WI38 (cell line): ENCODE measurements at regions not wholly inside any gene's neighbourhood (a gene's known extent, or its start where the extent isn't known, plus 50 kb on each side); places are given as distances from the start of the nearest gene placed in this dataset.
"Not testable (repeated sequence)": the region's sequence is repeated elsewhere in the genome, so short reads cannot be mapped to it uniquely, and the experiment has no call there.

Experiments used
- H3K4me3 ChIP-seq: 2 replicates; pipeline ENCODE4 v1.5.1; 2011; ENCODE audit warnings: low read depth, mild to moderate bottlenecking, control low read depth, low read length
- TF ChIP-seq, protein P1 (sequence below): IDR thresholded peaks from 2 replicates; pipeline ENCODE4 v1.5.1; 2012; ENCODE audit warnings: low read depth, mild to moderate bottlenecking, control low read depth, low read length

DNA sequence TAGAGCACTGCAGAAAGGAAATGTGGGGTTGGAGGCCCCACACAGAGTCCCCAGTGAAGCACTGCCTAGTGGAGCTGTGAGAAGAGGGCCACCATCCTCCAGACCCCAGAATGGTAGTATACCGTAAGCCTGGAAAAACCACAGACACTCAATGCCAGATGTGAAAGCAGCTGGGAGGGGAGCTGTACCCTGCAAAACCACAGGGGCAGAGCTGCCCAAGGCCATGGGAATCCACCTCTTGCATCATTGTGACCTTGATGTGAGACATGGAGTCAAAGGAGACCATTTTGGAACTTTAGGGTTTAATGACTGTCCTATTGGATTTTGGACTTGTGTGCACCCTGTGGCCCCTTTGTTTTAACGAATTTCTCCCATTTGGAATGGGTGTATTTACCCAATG is 75.3 kb upstream of the SERPINE2 start:
- H3K4me3 ChIP-seq: no peak overlapping the region
- TF ChIP-seq, protein P1, sequence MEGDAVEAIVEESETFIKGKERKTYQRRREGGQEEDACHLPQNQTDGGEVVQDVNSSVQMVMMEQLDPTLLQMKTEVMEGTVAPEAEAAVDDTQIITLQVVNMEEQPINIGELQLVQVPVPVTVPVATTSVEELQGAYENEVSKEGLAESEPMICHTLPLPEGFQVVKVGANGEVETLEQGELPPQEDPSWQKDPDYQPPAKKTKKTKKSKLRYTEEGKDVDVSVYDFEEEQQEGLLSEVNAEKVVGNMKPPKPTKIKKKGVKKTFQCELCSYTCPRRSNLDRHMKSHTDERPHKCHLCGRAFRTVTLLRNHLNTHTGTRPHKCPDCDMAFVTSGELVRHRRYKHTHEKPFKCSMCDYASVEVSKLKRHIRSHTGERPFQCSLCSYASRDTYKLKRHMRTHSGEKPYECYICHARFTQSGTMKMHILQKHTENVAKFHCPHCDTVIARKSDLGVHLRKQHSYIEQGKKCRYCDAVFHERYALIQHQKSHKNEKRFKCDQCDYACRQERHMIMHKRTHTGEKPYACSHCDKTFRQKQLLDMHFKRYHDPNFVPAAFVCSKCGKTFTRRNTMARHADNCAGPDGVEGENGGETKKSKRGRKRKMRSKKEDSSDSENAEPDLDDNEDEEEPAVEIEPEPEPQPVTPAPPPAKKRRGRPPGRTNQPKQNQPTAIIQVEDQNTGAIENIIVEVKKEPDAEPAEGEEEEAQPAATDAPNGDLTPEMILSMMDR: no peak

DNA sequence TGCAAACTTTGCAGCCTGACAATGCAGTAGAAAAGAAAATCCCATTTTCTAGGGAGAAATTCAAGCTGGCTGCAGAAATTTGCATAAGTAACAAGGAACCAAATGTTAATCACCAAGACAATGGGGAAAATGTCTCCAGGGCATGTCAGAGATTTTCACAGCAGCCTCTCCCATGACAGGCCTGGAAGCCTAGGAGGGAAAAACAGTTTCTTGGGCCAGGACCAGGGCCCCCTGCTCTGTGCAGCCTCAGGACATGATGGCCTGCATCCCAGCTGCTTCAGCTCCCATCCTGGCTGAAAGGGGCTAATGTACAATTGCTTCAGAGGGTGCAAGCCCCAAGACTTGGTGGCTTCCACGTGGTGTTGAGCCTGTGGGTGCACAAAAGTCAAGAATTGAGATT is 74.8 kb upstream of the SERPINE2 start:
- H3K4me3 ChIP-seq: not testable (repeated sequence)

DNA sequence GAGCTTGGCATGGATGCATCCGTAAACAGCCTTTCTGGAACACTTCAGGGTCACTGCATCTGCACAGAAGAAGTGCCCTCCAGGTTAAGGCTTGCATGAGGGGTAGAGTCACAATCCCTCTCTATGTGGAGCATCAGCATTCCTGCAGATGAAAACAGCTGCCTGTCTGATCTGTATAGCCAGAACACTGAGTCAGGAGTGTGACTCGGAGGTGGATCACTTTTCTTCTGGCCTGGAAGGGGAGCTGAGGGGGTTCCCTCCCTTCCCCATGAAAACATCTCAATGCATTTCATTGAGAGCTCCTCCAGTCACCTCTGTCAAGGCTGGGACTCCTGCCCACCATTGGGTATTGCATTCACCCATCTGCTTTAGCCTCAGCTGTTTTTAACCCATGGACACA is 72.5 kb upstream of the SERPINE2 start:
- H3K4me3 ChIP-seq: no peak overlapping the region
- TF ChIP-seq, protein P1: no peak

DNA sequence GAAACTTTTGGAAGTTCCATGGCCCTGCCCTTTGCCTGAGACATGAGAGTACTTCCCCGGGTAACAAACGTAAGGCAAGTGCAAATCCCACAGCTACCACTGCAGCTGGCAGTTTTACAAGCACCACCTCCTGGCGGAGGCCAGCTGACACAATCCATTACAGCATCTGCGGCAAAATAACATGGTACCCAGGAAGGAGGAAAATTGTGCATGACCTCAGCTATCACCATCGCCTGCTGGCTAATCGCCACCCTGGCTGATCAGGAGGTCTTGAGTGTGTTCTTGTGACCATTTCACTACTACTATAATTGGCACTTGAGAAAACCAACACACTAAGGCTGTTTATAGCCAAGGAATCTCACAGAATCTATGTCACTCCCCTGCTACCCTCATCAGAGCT is 71.7 kb upstream of the SERPINE2 start:
- TF ChIP-seq, protein P1: no peak
- no peak overlapping the region for H3K4me3 ChIP-seq

DNA sequence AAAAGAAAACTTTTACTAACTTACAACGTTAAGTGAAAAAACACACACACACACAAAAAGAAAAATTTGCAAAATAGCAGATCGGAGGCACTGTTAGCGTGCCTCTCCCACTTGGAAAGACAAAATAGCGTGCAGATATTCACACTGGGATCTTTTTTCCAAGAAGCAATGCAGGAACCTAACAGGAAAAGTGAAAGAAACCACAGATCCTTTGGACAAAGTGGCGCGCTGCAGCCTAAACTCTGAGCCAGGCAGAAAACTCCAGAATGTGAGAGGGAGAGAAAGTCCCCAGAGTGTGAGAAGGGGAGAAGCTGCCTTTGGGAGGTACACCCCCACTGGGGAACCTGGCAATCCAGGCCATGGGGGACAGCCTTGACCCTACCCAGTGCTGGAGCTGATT is 70.7 kb upstream of the SERPINE2 start:
- TF ChIP-seq, protein P1: no peak
- H3K4me3 ChIP-seq: no peak overlapping the region

DNA sequence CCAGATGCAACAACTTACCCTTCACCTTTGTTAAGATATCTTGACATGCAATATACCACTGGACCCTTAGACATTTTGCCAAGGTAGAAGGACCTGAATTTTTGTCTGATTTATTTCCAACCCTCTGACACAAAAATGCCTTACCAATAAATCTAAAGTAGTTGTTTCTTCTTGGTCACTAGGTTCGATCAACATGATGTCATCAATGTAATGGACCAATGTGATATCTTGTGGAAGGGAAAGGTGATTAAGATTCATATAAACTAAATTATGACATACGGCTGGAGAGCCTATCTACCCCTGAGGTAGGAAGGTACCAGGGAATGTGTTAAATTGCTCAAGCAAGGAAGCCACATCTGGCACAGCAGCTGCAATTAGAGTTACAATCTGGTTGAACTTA is 67.7 kb upstream of the SERPINE2 start:
- TF ChIP-seq, protein P1: no peak
- no peak overlapping the region for H3K4me3 ChIP-seq

DNA sequence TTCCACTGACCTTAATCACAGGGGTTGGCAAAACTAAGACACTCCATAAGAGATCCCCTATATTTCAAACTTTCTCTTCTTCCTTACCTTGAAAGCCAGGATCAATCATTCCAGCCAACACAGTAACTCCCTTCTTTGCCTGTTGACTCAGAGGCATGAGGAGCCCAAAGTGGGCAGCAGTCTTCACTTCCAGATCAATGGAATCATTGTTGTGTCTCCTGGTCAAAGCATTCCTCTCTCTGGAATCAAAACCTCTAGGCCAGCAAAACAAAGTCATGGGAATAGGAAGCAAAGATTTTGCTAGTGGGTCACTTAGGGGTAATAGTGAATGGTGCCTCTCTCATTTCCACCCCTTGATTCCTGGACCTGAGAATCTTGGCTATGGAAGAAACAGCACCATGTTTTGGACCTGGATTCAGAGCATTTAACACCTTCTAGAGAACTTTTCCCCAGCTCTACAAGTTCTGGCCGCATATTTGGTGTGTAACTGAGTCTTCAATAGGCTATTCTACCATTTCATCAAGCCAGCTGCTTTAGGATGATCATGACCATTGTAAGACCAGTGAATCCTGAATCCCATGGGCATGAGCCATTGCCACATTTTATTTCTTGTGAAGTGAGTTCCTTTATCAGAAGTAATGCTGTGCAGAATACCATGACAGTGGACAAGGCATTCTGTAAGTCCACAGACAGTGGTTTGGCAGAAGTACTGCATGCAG is 65.7 kb upstream of the SERPINE2 start:
- no peak overlapping the region for H3K4me3 ChIP-seq
- TF ChIP-seq, protein P1: no peak

DNA sequence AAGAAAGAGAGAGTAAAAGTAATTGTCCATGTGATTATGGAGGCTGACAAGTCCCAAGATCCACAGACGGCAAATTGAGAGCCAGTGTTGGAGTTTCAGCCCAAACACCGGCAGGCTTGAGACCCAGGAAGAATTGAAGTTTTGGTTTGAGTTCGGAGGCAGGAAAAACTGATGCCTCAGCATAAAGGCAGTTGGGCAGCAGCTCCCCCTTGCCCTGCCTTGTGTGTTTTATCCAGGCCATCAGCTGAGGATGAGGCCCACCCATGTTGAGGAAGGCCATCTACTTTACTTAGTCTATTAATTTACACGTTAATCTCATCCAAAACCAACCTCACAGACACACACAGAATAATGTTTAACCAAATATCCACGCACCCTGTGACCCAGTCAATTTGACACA is 64.6 kb upstream of the SERPINE2 start:
- TF ChIP-seq, protein P1: no peak

More for the DNA sequence above, 64.6 kb upstream of the SERPINE2 start:
- no peak overlapping the region for H3K4me3 ChIP-seq
